ENCODE measurements at regions not wholly inside any gene's neighbourhood (a gene's known extent, or its start where the extent isn't known, plus 50 kb on each side); places are given as distances from the start of the nearest gene placed in this dataset.

DNA sequence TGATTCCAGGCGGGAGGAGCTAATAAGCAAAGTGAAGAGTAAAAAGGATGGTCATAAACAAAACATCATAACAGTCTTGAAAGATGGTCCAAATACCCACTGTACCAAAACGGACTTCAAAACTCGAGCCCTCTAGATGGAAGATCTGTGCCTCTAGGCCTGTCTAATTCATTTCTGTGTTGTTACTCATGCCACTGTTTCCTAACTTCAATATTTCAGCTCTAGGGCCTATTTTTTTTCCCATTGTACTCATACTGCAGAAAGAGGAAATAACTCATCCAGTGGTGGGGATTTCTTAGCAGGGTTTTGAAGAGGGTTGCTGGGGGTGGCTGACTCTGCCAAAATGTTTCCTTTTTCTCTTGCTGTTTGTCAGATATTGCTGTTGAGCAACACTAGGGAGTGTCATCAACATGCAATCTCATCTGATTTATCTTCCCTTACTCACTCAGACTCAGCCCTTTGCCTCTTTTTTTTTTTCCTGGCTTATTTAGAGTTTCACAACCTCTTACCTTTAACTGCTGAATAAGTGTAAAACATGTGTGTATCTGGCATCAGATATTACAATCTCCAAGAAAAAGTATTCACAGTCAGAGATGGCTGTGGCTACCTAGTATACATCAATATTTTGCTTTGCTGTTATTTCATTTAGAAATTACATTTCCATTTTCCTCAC is 189.6 kb downstream of the DUSP6 start:
- no peaks in the 10 kb centered on the region for H3K79me2 ChIP-seq (ENCODE audit: insufficient read depth)
- H3K27ac ChIP-seq (ENCODE audit: low read depth in 2 of 2, low read length in 1 of 2): peak overlapping the region; percentile 47 to 94; a peak in 3 of 4 replicates
- no peaks in the 10 kb centered on the region for H3K27me3 ChIP-seq (ENCODE audit: insufficient read depth)
- 30% methylated on average over 3 of the region's 3 CpGs for WGBS (ENCODE audit: low lambda C conversion rate)
- peak overlapping the region; percentile 48; the same call in 1 of the 2 replicates for H3K9ac ChIP-seq
- CTCF ChIA-PET: interaction anchor here (0.9 kb wide), 1 partner anchor 10 kb away, joined by 3 read pairs; no protein-coding TSS in a partner anchor
- no peaks in the 10 kb centered on the region for H3K9me2 ChIP-seq
- TF ChIP-seq TCF12 (IDR thresholded peaks at IDR 0.05): peak; percentile 81
- TF ChIP-seq RAD21 (IDR thresholded peaks at IDR 0.05; ENCODE audit: low read length): no peak
- no peak for TF ChIP-seq CHD2 (IDR thresholded peaks at IDR 0.05; ENCODE audit: low read length, partially characterized antibody)
- peak; percentile 53; the same call in 1 of the 2 replicates for TF ChIP-seq FOSL2 (IDR thresholded peaks at IDR 0.05; ENCODE audit: borderline replicate concordance, low read depth)
- TF ChIP-seq, protein P1, sequence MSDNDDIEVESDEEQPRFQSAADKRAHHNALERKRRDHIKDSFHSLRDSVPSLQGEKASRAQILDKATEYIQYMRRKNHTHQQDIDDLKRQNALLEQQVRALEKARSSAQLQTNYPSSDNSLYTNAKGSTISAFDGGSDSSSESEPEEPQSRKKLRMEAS (IDR thresholded peaks at IDR 0.05; ENCODE audit: low read depth): 0 out of 2 replicates have a peak, but pooled peaks have one; percentile 14
- TF ChIP-seq NFIC (IDR thresholded peaks at IDR 0.05; ENCODE audit: borderline replicate concordance): peak; percentile 68
- no peak for TF ChIP-seq GATA2 (CRISPR knock-in tag; IDR thresholded peaks at IDR 0.05)
- TF ChIP-seq TAF1 (IDR thresholded peaks at IDR 0.05; ENCODE audit: borderline replicate concordance, low read depth, low read length): peak; percentile 26; the same call in 1 of the 2 replicates
- no peak for TF ChIP-seq YY1 (IDR thresholded peaks at IDR 0.05; ENCODE audit: low read depth)
- TF ChIP-seq, protein P2, sequence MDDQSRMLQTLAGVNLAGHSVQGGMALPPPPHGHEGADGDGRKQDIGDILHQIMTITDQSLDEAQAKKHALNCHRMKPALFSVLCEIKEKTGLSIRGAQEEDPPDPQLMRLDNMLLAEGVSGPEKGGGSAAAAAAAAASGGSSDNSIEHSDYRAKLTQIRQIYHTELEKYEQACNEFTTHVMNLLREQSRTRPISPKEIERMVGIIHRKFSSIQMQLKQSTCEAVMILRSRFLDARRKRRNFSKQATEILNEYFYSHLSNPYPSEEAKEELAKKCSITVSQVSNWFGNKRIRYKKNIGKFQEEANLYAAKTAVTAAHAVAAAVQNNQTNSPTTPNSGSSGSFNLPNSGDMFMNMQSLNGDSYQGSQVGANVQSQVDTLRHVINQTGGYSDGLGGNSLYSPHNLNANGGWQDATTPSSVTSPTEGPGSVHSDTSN (IDR thresholded peaks at IDR 0.05): peak; percentile 93
- TF ChIP-seq GABPA (IDR thresholded peaks at IDR 0.05; ENCODE audit: low read depth): no peak
- TF ChIP-seq RXRA (IDR thresholded peaks at IDR 0.05; ENCODE audit: borderline replicate concordance, low read depth): peak; percentile 33; the same call in 1 of the 2 replicates
- 0 out of 2 replicates have a peak, but pooled peaks have one; percentile 33 for TF ChIP-seq TEAD4 (IDR thresholded peaks at IDR 0.05; ENCODE audit: borderline replicate concordance, insufficient read depth)
- no peak for TF ChIP-seq SMC3 (IDR thresholded peaks at IDR 0.05; ENCODE audit: low read depth, low read length)
- TF ChIP-seq, protein P3, sequence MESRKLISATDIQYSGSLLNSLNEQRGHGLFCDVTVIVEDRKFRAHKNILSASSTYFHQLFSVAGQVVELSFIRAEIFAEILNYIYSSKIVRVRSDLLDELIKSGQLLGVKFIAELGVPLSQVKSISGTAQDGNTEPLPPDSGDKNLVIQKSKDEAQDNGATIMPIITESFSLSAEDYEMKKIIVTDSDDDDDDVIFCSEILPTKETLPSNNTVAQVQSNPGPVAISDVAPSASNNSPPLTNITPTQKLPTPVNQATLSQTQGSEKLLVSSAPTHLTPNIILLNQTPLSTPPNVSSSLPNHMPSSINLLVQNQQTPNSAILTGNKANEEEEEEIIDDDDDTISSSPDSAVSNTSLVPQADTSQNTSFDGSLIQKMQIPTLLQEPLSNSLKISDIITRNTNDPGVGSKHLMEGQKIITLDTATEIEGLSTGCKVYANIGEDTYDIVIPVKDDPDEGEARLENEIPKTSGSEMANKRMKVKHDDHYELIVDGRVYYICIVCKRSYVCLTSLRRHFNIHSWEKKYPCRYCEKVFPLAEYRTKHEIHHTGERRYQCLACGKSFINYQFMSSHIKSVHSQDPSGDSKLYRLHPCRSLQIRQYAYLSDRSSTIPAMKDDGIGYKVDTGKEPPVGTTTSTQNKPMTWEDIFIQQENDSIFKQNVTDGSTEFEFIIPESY (IDR thresholded peaks at IDR 0.05; ENCODE audit: borderline replicate concordance, low read depth): 0 out of 2 replicates have a peak, but pooled peaks have one; percentile 40
- TF ChIP-seq MXI1 (IDR thresholded peaks at IDR 0.05; ENCODE audit: low read depth, low read length): no peak
- peak; percentile 77 for TF ChIP-seq JUND (IDR thresholded peaks at IDR 0.05)
- peak in 1 of 2 experiments; percentile 64; a peak in 1 of 4 replicates for TF ChIP-seq EP300 (IDR thresholded peaks at IDR 0.05; ENCODE audit: borderline replicate concordance in 1 of 2, low read depth in 1 of 2, low read length in 1 of 2)
- TF ChIP-seq MEF2A (IDR thresholded peaks at IDR 0.05; ENCODE audit: borderline replicate concordance, low read depth): peak; percentile 23; the same call in 1 of the 2 replicates
- peaks cover 11 to 42% of the 10 kb centered on the region in 2 experiments for H3K4me1 ChIP-seq (ENCODE audit: control insufficient read depth in 1 of 2, insufficient read depth in 2 of 2, low read depth in 1 of 2, low read length in 1 of 2)
- H3K36me3 ChIP-seq (replicated peaks in 1 of 2; ENCODE audit: control insufficient read depth in 1 of 2, insufficient read depth in 2 of 2, low read length in 1 of 2): no peaks in the 10 kb centered on the region
- H4K20me1 ChIP-seq (ENCODE audit: insufficient read depth): no peaks in the 10 kb centered on the region
- H2AFZ ChIP-seq (ENCODE audit: low read depth): peak overlapping the region; percentile 67
- peak overlapping the region; percentile 38; the same call in 1 of the 2 replicates for H3K4me2 ChIP-seq
- peaks cover 32% of the 10 kb centered on the region for H3F3A ChIP-seq (replicated peaks; ENCODE audit: insufficient read depth)
- no peak overlapping the region for H3K4me3 ChIP-seq (ENCODE audit: low read depth in 2 of 2, low read length in 1 of 2)
- no peaks in the 10 kb centered on the region for H3K9me3 ChIP-seq
- no peak for DNase-seq
- POLR2A ChIA-PET: no interaction called here
